IMR-90 (cell line): ENCODE measurements at regions not wholly inside any gene's neighbourhood (a gene's known extent, or its start where the extent isn't known, plus 50 kb on each side); places are given as distances from the start of the nearest gene placed in this dataset.

Experiments
- ATAC-seq: fragments of 200-7000 bp; cut with Tn5 transposase; 2 replicates; pipeline ENCODE4 v1.9.1; 2020; ENCODE audit warnings: low read depth, mild to moderate bottlenecking, moderate library complexity
- BruUV-seq: library from RNA; stranded (reverse); fragments of 400-500 nt; replicated peaks from 2 replicates; lab custom pipeline; 2021; lab: Mats Ljungman, UMichigan
- CTCF ChIA-PET: fragments of 300-600 bp; formaldehyde crosslinking; extraction: SDS; loops from one replicate; lab custom pipeline; 2021; ENCODE audit warnings: antibody characterized with exemption; lab: Yijun Ruan, JAX
- POLR2A ChIA-PET: fragments of 300-600 bp; sonication (Branson Sonifier 250); formaldehyde crosslinking; loops from one replicate; lab custom pipeline; 2022; ENCODE audit warnings: antibody characterized with exemption; ENCODE audit not compliant: unreplicated experiment; lab: Charles Lee
- DNase-seq: peaks from one replicate; pipeline ENCODE4 v3.0.0; 2013
- H2AFZ ChIP-seq: replicated peaks from 2 replicates; pipeline ENCODE3; 2013; ENCODE audit warnings: low read length, mild to moderate bottlenecking; ENCODE audit not compliant: poor library complexity
- H2AK5ac ChIP-seq: 2 replicates; pipeline ENCODE4 v1.6.1; 2013; ENCODE audit warnings: low read depth, low read length, inconsistent platforms
- H2AK9ac ChIP-seq: replicated peaks from 2 replicates; pipeline ENCODE3; 2013; ENCODE audit warnings: mild to moderate bottlenecking, low read depth, low read length, moderate library complexity; ENCODE audit not compliant: poor library complexity
- H2BK120ac ChIP-seq: 2 replicates; pipeline ENCODE4 v1.6.1; 2013; ENCODE audit warnings: low read depth, low read length, inconsistent platforms
- H2BK15ac ChIP-seq: 3 replicates; pipeline ENCODE4 v1.6.1; 2013; ENCODE audit warnings: low read depth, low read length, inconsistent platforms
- H2BK20ac ChIP-seq: 2 replicates; pipeline ENCODE4 v1.6.1; 2013; ENCODE audit warnings: low read depth, mild to moderate bottlenecking, inconsistent platforms, low read length, moderate library complexity
- H2BK5ac ChIP-seq: 2 replicates; pipeline ENCODE4 v1.6.1; 2013; ENCODE audit warnings: mild to moderate bottlenecking, low read depth, low read length, inconsistent platforms; ENCODE audit not compliant: poor library complexity, severe bottlenecking
- H3K14ac ChIP-seq: replicated peaks from 2 replicates; pipeline ENCODE4 v1.6.1; 2013; ENCODE audit warnings: low read depth, low read length, inconsistent platforms
- H3K18ac ChIP-seq: 2 replicates; pipeline ENCODE4 v1.6.1; 2013; ENCODE audit warnings: low read depth, low read length, control low read depth
- H3K23ac ChIP-seq: 2 replicates; pipeline ENCODE4 v1.6.1; 2013; ENCODE audit warnings: low read depth, low read length, inconsistent platforms
- H3K27ac ChIP-seq: 2 replicates; pipeline ENCODE4 v1.5.1; 2013; ENCODE audit warnings: mild to moderate bottlenecking, control low read depth, low read length; ENCODE audit not compliant: insufficient read depth
- H3K27me3 ChIP-seq: 2 replicates; pipeline ENCODE4 v1.6.1; 2013; ENCODE audit warnings: low read length; ENCODE audit not compliant: control insufficient read depth, insufficient read depth
- H3K36me3 ChIP-seq: 2 replicates; pipeline ENCODE4 v1.6.1; 2013; ENCODE audit warnings: low read length, mixed read lengths; ENCODE audit not compliant: control insufficient read depth, insufficient read depth
- H3K4ac ChIP-seq: 2 replicates; pipeline ENCODE4 v1.6.1; 2013; ENCODE audit warnings: low read depth, low read length, inconsistent platforms
- H3K4me1 ChIP-seq: 2 replicates; pipeline ENCODE4 v1.6.1; 2013; ENCODE audit warnings: low read length, mixed read lengths; ENCODE audit not compliant: control insufficient read depth, insufficient read depth
- H3K4me2 ChIP-seq: 2 replicates; pipeline ENCODE4 v1.6.1; 2013; ENCODE audit warnings: low read depth, mild to moderate bottlenecking, control low read depth, low read length, moderate library complexity
- H3K4me3 ChIP-seq: 2 replicates; pipeline ENCODE4 v1.5.1; 2013; ENCODE audit warnings: low read depth, mild to moderate bottlenecking, control low read depth, low read length, moderate library complexity; ENCODE audit not compliant: insufficient read depth
- H3K56ac ChIP-seq: 2 replicates; pipeline ENCODE4 v1.6.1; 2013; ENCODE audit warnings: low read length, inconsistent platforms; ENCODE audit not compliant: insufficient read depth; ENCODE audit errors: extremely low read depth
- H3K79me1 ChIP-seq, 2 experiments: 2 replicates each; pipeline ENCODE4 v1.6.1; 2013; ENCODE audit warnings: low read length in 2 of 2, inconsistent platforms in 1 of 2, low read depth in 1 of 2
- H3K9ac ChIP-seq: 2 replicates; pipeline ENCODE4 v1.6.1; 2013; ENCODE audit warnings: low read depth, low read length, control low read depth
- H3K9me1 ChIP-seq: 2 replicates; pipeline ENCODE4 v1.6.1; 2013; ENCODE audit warnings: low read length, inconsistent platforms; ENCODE audit not compliant: insufficient read depth
- H3K9me3 ChIP-seq: 2 replicates; pipeline ENCODE4 v1.6.1; 2013; ENCODE audit warnings: low read length; ENCODE audit not compliant: control insufficient read depth, insufficient read depth
- H4K20me1 ChIP-seq: 2 replicates; pipeline ENCODE4 v1.6.1; 2013; ENCODE audit warnings: low read length, inconsistent platforms; ENCODE audit not compliant: insufficient read depth
- H4K5ac ChIP-seq: 2 replicates; pipeline ENCODE4 v1.6.1; 2013; ENCODE audit warnings: mild to moderate bottlenecking, low read depth, low read length, control low read depth
- H4K8ac ChIP-seq, 2 experiments: 2 replicates each; pipeline ENCODE4 v1.6.1; 2013; ENCODE audit warnings: low read depth in 2 of 2, low read length in 2 of 2, control low read depth in 1 of 2, inconsistent platforms in 1 of 2
- H4K91ac ChIP-seq: 2 replicates; pipeline ENCODE4 v1.6.1; 2013; ENCODE audit warnings: low read depth, low read length, inconsistent platforms; ENCODE audit not compliant: insufficient read depth
- CEBPB ChIP-seq: IDR thresholded peaks from 2 replicates; pipeline ENCODE4 v1.6.1; 2012; ENCODE audit warnings: low read depth, low read length, improper control_type of control experiment
- CHD1 ChIP-seq: IDR thresholded peaks from 2 replicates; pipeline ENCODE4 v1.6.1; 2012; ENCODE audit warnings: low read depth, low read length, improper control_type of control experiment
- CTCF ChIP-seq: conservative IDR thresholded peaks from 2 replicates; pipeline ENCODE4 v1.5.1; 2012; ENCODE audit warnings: mild to moderate bottlenecking, low read depth, low read length, improper control_type of control experiment
- ELK1 ChIP-seq: fragments of 150-350 bp; IDR thresholded peaks from 2 replicates; pipeline ENCODE4 v1.6.1; 2016; ENCODE audit warnings: low read depth, mild to moderate bottlenecking, low read length, moderate library complexity, borderline replicate concordance
- FOS ChIP-seq: fragments of 150-350 bp; IDR thresholded peaks from 2 replicates; pipeline ENCODE4 v1.6.1; 2016; ENCODE audit warnings: low read depth, low read length
- MAFK ChIP-seq: IDR thresholded peaks from 2 replicates; pipeline ENCODE4 v1.6.1; 2012; ENCODE audit warnings: low read depth, low read length, improper control_type of control experiment
- MAZ ChIP-seq: IDR thresholded peaks from 2 replicates; pipeline ENCODE4 v1.6.1; 2012; ENCODE audit warnings: low read depth, mild to moderate bottlenecking, low read length, improper control_type of control experiment, moderate library complexity, borderline replicate concordance
- MXI1 ChIP-seq: IDR thresholded peaks from 2 replicates; pipeline ENCODE4 v1.6.1; 2012; ENCODE audit warnings: low read depth, mild to moderate bottlenecking, low read length, moderate library complexity, borderline replicate concordance
- NFE2L2 ChIP-seq: fragments of 150-350 bp; IDR thresholded peaks from 2 replicates; pipeline ENCODE4 v1.6.1; 2016; ENCODE audit warnings: low read depth, mild to moderate bottlenecking, low read length
- POLR2A ChIP-seq: IDR thresholded peaks from 2 replicates; pipeline ENCODE4 v1.6.1; 2012; ENCODE audit warnings: mild to moderate bottlenecking, low read depth, low read length
- RAD21 ChIP-seq: IDR thresholded peaks from 2 replicates; pipeline ENCODE4 v1.6.1; 2012; ENCODE audit warnings: low read length, improper control_type of control experiment
- RCOR1 ChIP-seq: IDR thresholded peaks from 2 replicates; pipeline ENCODE4 v1.6.1; 2012; ENCODE audit warnings: mild to moderate bottlenecking, low read length, improper control_type of control experiment; ENCODE audit not compliant: insufficient replicate concordance
- RFX5 ChIP-seq: IDR thresholded peaks from 2 replicates; pipeline ENCODE4 v1.8.0; 2012; ENCODE audit warnings: low read depth, mild to moderate bottlenecking, low read length, moderate library complexity
- SMC3 ChIP-seq: fragments of 150-350 bp; IDR thresholded peaks from 2 replicates; pipeline ENCODE4 v1.6.1; 2016; ENCODE audit warnings: low read depth, mild to moderate bottlenecking, antibody characterized with exemption, low read length, moderate library complexity
- USF2 ChIP-seq: fragments of 150-350 bp; IDR thresholded peaks from 2 replicates; pipeline ENCODE4 v1.6.1; 2017; ENCODE audit warnings: mild to moderate bottlenecking, antibody characterized with exemption, low read length, low read depth
- WGBS, 2 experiments: methylation state at CpG; one replicate each; pipeline versions ENCODE4 v1.1.5 to v1.1.7; 2013; ENCODE audit warnings: missing lambda C conversion rate in 2 of 2; ENCODE audit not compliant: insufficient read length in 1 of 2; ENCODE audit errors: extremely low coverage in 2 of 2; 5-methylcytosine and 5-hydroxymethylcytosine counted together
- dilution Hi-C: fragments of 300-500 bp; cut with HindIII; formaldehyde crosslinking; loops from one replicate; pipeline ENCODE4 v1.14.3; 2018; ENCODE audit warnings: low sequenced_read_pairs; ENCODE audit not compliant: unreplicated experiment
- in situ Hi-C: fragments of 300-500 bp; cut with MboI; formaldehyde crosslinking; loops from 3 replicates; pipeline ENCODE4 v1.14.3; 2019; ENCODE audit warnings: low sequenced_read_pairs, inconsistent platforms, mixed read lengths
- intact Hi-C: fragments of 100-400 bp; cut with micrococcal nuclease; formaldehyde crosslinking; loops from 2 replicates; pipeline ENCODE4 v1.10.0; 2022

GRCh38 chr1:228803421-228803820 lies 68.1 kb downstream of the RHOU start:
- Histone ChIP-seq H3K27ac (no peak overlapping the region), H3K27me3 (peaks cover 6% of the 10 kb centered on the region), H3K18ac (no peak overlapping the region), H3K4me2 (no peak overlapping the region), H2BK5ac (no peak overlapping the region), H3K23ac (no peak overlapping the region), H3K79me1 (no peaks in the 10 kb centered on the region), H2BK20ac (no peak overlapping the region), H4K91ac (no peak overlapping the region), H3K4ac (no peak overlapping the region), H2AK5ac (no peak overlapping the region), H3K4me1 (peaks cover 3% of the 10 kb centered on the region; the same call in 1 of the 2 replicates), H4K20me1 (no peaks in the 10 kb centered on the region), H3K56ac (no peak overlapping the region), H2AFZ (no peak overlapping the region), H2AK9ac (no peak overlapping the region), H3K9me1 (no peaks in the 10 kb centered on the region), H3K9me3 (no peaks in the 10 kb centered on the region), H4K8ac (no peak overlapping the region), H3K4me3 (no peak overlapping the region), H4K5ac (no peak overlapping the region), H3K9ac (no peak overlapping the region), H3K14ac (no peak overlapping the region), H2BK120ac (no peak overlapping the region), H3K36me3 (no peaks in the 10 kb centered on the region), H2BK15ac (no peak overlapping the region)
- POLR2A ChIA-PET = no interaction called here
- in situ Hi-C loops = no loop called here
- dilution Hi-C loops = no loop called here
- no CpG with 5 or more reads among the region's 6 CpGs for WGBS, 2 experiments
- intact Hi-C loops = no loop called here
- TF ChIP-seq FOS (no peak), CTCF (no peak), MXI1 (no peak), CHD1 (no peak), MAZ (no peak), USF2 (no peak), NFE2L2 (no peak), SMC3 (no peak), MAFK (no peak), RFX5 (no peak), ELK1 (no peak), POLR2A (no peak), CEBPB (no peak), RAD21 (no peak), RCOR1 (no peak)
- DNase-seq (no peak), ATAC-seq (no peak)
- BruUV-seq = no TSS peak
- CTCF ChIA-PET = no interaction called here
